ENCODE measurements at regions not wholly inside any gene's neighbourhood (a gene's known extent, or its start where the extent isn't known, plus 50 kb on each side); places are given as distances from the start of the nearest gene placed in this dataset.

DNA sequence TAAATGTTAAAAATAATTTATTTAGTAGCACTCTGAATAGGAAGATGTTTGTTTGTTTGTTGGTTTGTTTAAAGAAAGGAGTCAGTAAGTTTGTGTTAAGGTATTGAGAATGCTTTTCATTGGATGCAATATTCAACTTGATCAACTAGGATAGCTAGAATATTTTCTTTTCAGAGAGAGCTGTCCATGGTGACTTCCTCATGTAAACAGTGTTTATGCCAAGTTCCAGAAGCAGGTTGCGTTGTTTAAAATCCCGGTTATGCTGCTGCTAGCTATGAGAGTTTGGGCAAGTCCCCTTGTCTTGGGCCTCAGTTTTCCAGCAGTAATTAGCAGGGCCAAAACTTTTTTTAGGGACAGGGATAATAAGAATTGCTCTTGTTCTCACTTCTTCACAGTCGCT, 876.2 kb upstream of the HS3ST1 start:
- TF ChIP-seq NCOA6 (IDR thresholded peaks at IDR 0.05) = no peak
- no peak for TF ChIP-seq SRSF1 (IDR thresholded peaks at IDR 0.05; ENCODE audit: low read depth, low read length)
- Histone ChIP-seq H3K9me1 (ENCODE audit: control insufficient read depth, insufficient read depth, low read length) (no peaks in the 10 kb centered on the region), H3K27ac (ENCODE audit: extremely low read depth, low read depth, low read length) (no peak overlapping the region), H4K20me1 (replicated peaks; ENCODE audit: control insufficient read depth, insufficient read depth, low read length) (no peaks in the 10 kb centered on the region), H3K9me3 (replicated peaks; ENCODE audit: control insufficient read depth, insufficient read depth, low read depth, low read length) (no peaks in the 10 kb centered on the region; the same call in 1 of the 2 replicates), H3K79me2 (ENCODE audit: control insufficient read depth, insufficient read depth, low read length) (no peaks in the 10 kb centered on the region), H3K9ac (ENCODE audit: insufficient read depth in 1 of 2, low read depth in 2 of 2, low read length in 2 of 2) (no peak overlapping the region), H2AFZ (ENCODE audit: low read depth, low read length) (no peak overlapping the region), H3K4me3 (no peak overlapping the region), H3K4me1 (replicated peaks in 1 of 2; ENCODE audit: control insufficient read depth in 2 of 2, insufficient read depth in 2 of 2, low read length in 2 of 2) (no peaks in the 10 kb centered on the region), H3K4me2 (ENCODE audit: insufficient read depth, low read length) (no peak overlapping the region), H3K36me3 (ENCODE audit: control insufficient read depth, insufficient read depth, low read length) (no peaks in the 10 kb centered on the region), H3K27me3 (ENCODE audit: control insufficient read depth in 2 of 2, insufficient read depth in 2 of 2, low read length in 2 of 2) (no peaks in the 10 kb centered on the region)
- POLR2A ChIA-PET = no interaction called here
- CTCF ChIA-PET (ENCODE audit: low intra/inter-chr PET ratio) = no interaction called here
- DNase-seq (ENCODE audit: extremely low read depth in 1 of 4, low spot score in 3 of 4) (no peak), ATAC-seq (no peak), FAIRE-seq (no peak)
- intact Hi-C loops (cut with micrococcal nuclease) (no loop called here), in situ Hi-C loops (cut with MboI) (no loop called here)
- no TSS peak for BruUV-seq (replicated peaks)
- 0% methylated on average over 3 of the region's 3 CpGs for WGBS (ENCODE audit: insufficient coverage, low coverage, missing lambda C conversion rate)

DNA sequence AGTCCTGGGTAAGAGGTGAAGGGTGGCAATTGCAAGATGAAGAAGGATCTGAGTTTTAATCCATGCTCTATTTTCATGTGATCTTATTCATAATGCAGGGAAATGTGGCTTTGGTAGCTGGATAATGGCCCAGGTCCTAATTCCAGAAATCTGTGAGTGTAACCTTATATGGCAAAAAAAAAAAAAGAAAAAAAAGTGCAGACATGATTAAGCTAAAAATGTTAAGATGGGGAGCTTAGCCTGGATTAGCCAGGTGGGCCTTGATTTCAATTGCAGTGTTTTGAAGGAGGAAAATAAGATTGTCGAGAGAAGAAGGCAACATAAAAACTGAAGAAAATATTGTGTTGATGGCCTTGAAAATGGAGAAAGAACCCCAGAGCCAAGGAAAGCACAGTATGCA, 867.7 kb upstream of the HS3ST1 start:
- Histone ChIP-seq H3K4me1 (replicated peaks in 1 of 2; ENCODE audit: control insufficient read depth in 2 of 2, insufficient read depth in 2 of 2, low read length in 2 of 2) (no peaks in the 10 kb centered on the region), H3K27ac (ENCODE audit: extremely low read depth, low read depth, low read length) (no peak overlapping the region), H3K27me3 (ENCODE audit: control insufficient read depth in 2 of 2, insufficient read depth in 2 of 2, low read length in 2 of 2) (no peaks in the 10 kb centered on the region), H3K4me3 (no peak overlapping the region), H3K9me1 (ENCODE audit: control insufficient read depth, insufficient read depth, low read length) (no peaks in the 10 kb centered on the region), H3K9me3 (replicated peaks; ENCODE audit: control insufficient read depth, insufficient read depth, low read depth, low read length) (no peaks in the 10 kb centered on the region; the same call in 1 of the 2 replicates), H3K36me3 (ENCODE audit: control insufficient read depth, insufficient read depth, low read length) (no peaks in the 10 kb centered on the region), H3K4me2 (ENCODE audit: insufficient read depth, low read length) (no peak overlapping the region), H3K9ac (ENCODE audit: insufficient read depth in 1 of 2, low read depth in 2 of 2, low read length in 2 of 2) (no peak overlapping the region), H2AFZ (ENCODE audit: low read depth, low read length) (no peak overlapping the region), H4K20me1 (replicated peaks; ENCODE audit: control insufficient read depth, insufficient read depth, low read length) (no peaks in the 10 kb centered on the region), H3K79me2 (ENCODE audit: control insufficient read depth, insufficient read depth, low read length) (no peaks in the 10 kb centered on the region)
- 0% methylated on average over 1 of the region's 1 CpG for WGBS (ENCODE audit: insufficient coverage, low coverage, missing lambda C conversion rate)
- FAIRE-seq = no peak
- ATAC-seq = no peak
- TF ChIP-seq, protein P1, sequence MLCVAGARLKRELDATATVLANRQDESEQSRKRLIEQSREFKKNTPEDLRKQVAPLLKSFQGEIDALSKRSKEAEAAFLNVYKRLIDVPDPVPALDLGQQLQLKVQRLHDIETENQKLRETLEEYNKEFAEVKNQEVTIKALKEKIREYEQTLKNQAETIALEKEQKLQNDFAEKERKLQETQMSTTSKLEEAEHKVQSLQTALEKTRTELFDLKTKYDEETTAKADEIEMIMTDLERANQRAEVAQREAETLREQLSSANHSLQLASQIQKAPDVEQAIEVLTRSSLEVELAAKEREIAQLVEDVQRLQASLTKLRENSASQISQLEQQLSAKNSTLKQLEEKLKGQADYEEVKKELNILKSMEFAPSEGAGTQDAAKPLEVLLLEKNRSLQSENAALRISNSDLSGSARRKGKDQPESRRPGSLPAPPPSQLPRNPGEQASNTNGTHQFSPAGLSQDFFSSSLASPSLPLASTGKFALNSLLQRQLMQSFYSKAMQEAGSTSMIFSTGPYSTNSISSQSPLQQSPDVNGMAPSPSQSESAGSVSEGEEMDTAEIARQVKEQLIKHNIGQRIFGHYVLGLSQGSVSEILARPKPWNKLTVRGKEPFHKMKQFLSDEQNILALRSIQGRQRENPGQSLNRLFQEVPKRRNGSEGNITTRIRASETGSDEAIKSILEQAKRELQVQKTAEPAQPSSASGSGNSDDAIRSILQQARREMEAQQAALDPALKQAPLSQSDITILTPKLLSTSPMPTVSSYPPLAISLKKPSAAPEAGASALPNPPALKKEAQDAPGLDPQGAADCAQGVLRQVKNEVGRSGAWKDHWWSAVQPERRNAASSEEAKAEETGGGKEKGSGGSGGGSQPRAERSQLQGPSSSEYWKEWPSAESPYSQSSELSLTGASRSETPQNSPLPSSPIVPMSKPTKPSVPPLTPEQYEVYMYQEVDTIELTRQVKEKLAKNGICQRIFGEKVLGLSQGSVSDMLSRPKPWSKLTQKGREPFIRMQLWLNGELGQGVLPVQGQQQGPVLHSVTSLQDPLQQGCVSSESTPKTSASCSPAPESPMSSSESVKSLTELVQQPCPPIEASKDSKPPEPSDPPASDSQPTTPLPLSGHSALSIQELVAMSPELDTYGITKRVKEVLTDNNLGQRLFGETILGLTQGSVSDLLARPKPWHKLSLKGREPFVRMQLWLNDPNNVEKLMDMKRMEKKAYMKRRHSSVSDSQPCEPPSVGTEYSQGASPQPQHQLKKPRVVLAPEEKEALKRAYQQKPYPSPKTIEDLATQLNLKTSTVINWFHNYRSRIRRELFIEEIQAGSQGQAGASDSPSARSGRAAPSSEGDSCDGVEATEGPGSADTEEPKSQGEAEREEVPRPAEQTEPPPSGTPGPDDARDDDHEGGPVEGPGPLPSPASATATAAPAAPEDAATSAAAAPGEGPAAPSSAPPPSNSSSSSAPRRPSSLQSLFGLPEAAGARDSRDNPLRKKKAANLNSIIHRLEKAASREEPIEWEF (CRISPR knock-in tag; IDR thresholded peaks at IDR 0.05) = no peak
- TF ChIP-seq BCOR (IDR thresholded peaks at IDR 0.05) (no peak), L3MBTL2 (IDR thresholded peaks at IDR 0.05) (no peak)
- TF ChIP-seq, protein P2, sequence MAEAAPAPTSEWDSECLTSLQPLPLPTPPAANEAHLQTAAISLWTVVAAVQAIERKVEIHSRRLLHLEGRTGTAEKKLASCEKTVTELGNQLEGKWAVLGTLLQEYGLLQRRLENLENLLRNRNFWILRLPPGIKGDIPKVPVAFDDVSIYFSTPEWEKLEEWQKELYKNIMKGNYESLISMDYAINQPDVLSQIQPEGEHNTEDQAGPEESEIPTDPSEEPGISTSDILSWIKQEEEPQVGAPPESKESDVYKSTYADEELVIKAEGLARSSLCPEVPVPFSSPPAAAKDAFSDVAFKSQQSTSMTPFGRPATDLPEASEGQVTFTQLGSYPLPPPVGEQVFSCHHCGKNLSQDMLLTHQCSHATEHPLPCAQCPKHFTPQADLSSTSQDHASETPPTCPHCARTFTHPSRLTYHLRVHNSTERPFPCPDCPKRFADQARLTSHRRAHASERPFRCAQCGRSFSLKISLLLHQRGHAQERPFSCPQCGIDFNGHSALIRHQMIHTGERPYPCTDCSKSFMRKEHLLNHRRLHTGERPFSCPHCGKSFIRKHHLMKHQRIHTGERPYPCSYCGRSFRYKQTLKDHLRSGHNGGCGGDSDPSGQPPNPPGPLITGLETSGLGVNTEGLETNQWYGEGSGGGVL (CRISPR knock-in tag; IDR thresholded peaks at IDR 0.05) = no peak
- intact Hi-C loops (cut with micrococcal nuclease) = no loop called here
- POLR2A ChIA-PET = no interaction called here
- DNase-seq (ENCODE audit: extremely low read depth in 1 of 4, low spot score in 3 of 4) = no peak
- CTCF ChIA-PET (ENCODE audit: low intra/inter-chr PET ratio) = no interaction called here
- in situ Hi-C loops (cut with MboI) = no loop called here
- no TSS peak for BruUV-seq (replicated peaks)

Measured in K562 (cell line).